ENCODE measurements at regions not wholly inside any gene's neighbourhood (a gene's known extent, or its start where the extent isn't known, plus 50 kb on each side); places are given as distances from the start of the nearest gene placed in this dataset.

GRCh38 chr2:220347626-220348025 lies 720.2 kb downstream of the SLC4A3 start:
- TF ChIP-seq JAZF1 (CRISPR knock-in tag; IDR thresholded peaks at IDR 0.05) (no peak), MLX (CRISPR knock-in tag; IDR thresholded peaks at IDR 0.05) (no peak), CTCF (IDR thresholded peaks at IDR 0.05) (no peak), ZBTB21 (CRISPR knock-in tag; IDR thresholded peaks at IDR 0.05; ENCODE audit: borderline replicate concordance) (no peak), USF2 (CRISPR knock-in tag; IDR thresholded peaks at IDR 0.05) (no peak), PREB (CRISPR knock-in tag; IDR thresholded peaks at IDR 0.05; ENCODE audit: borderline replicate concordance) (no peak), AFF4 (CRISPR knock-in tag; IDR thresholded peaks at IDR 0.05; ENCODE audit: borderline replicate concordance) (no peak)

All from WTC11 (cell line).